PFSK-1 (cell line): ENCODE measurements at regions not wholly inside any gene's neighbourhood (a gene's known extent, or its start where the extent isn't known, plus 50 kb on each side); places are given as distances from the start of the nearest gene placed in this dataset.

ENCODE experiments used
- POLR2AphosphoS5 ChIP-seq: IDR thresholded peaks from 2 replicates; pipeline ENCODE4 v1.6.1; 2012; ENCODE audit warnings: low read depth, mild to moderate bottlenecking, control low read depth, low read length, moderate library complexity
- REST ChIP-seq, 2 experiments: IDR thresholded peaks; 2 replicates each; pipeline versions ENCODE4 v1.6.1 to v1.8.0; 2011 to 2012; ENCODE audit warnings: low read depth in 2 of 2, low read length in 2 of 2, control low read depth in 1 of 2, inconsistent platforms in 1 of 2, mild to moderate bottlenecking in 1 of 2, moderate library complexity in 1 of 2; ENCODE audit not compliant: insufficient read depth in 1 of 2
- SIN3A ChIP-seq: IDR thresholded peaks from 2 replicates; pipeline ENCODE4 v1.6.1; 2012; ENCODE audit warnings: mild to moderate bottlenecking, low read length, moderate library complexity, borderline replicate concordance; ENCODE audit not compliant: insufficient read depth
- TAF1 ChIP-seq: IDR thresholded peaks from 2 replicates; pipeline ENCODE4 v1.6.1; 2012; ENCODE audit warnings: low read length, control low read depth, borderline replicate concordance; ENCODE audit not compliant: insufficient read depth

- TF ChIP-seq TAF1 (no peak), POLR2AphosphoS5 (no peak), REST (IDR thresholded peaks at IDR 0.05; ENCODE audit: insufficient read depth in 1 of 2, low read depth in 2 of 2, low read length in 2 of 2) (no peak), SIN3A (no peak)
These were observed 274.5 kb downstream of the INHBA start for GRCh38 chr7:41428381-41428780.
